Panc1 (cell line): ENCODE measurements at regions not wholly inside any gene's neighbourhood (a gene's known extent, or its start where the extent isn't known, plus 50 kb on each side); places are given as distances from the start of the nearest gene placed in this dataset.

Source experiments
- POLR2AphosphoS5 ChIP-seq: IDR thresholded peaks from 2 replicates; pipeline ENCODE4 v1.6.1; 2012; ENCODE audit warnings: mild to moderate bottlenecking, low read depth, low read length, moderate library complexity
- REST ChIP-seq, 2 experiments: IDR thresholded peaks; 2 replicates each; pipeline ENCODE4 v1.6.1; 2011 to 2012; ENCODE audit warnings: low read depth in 2 of 2, control low read depth in 1 of 2, low read length in 1 of 2, mild to moderate bottlenecking in 1 of 2, moderate library complexity in 1 of 2; ENCODE audit not compliant: insufficient read depth in 1 of 2
- SIN3A ChIP-seq: IDR thresholded peaks from 2 replicates; pipeline ENCODE4 v1.6.1; 2012; ENCODE audit warnings: low read depth, mild to moderate bottlenecking, low read length, moderate library complexity, borderline replicate concordance; ENCODE audit not compliant: insufficient read depth
- TF ChIP-seq, protein P1 (sequence below): fragments of 450-650 bp; IDR thresholded peaks from 2 replicates; pipeline ENCODE4 v1.5.1; 2017; ENCODE audit warnings: mild to moderate bottlenecking

DNA sequence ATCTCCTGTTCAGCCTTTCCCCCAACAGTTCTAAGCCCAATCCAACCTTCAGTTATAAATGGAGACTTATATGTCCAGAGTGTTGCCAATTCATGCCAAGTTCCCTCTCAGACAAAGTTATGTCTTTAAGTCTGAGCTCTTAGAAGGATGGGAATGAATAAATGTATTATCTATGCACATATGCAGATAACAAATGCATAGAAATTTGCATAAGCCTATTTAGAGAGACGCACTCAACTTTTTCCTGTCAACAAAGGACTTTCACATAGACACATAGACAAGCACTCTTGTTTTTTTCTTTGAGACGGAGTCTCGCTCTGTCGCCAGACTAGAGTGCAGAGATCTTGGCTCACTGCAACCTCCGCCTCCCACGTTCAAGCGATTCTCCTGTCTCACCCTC lies 95.1 kb downstream of the SOX9 start:
- TF ChIP-seq, protein P1, sequence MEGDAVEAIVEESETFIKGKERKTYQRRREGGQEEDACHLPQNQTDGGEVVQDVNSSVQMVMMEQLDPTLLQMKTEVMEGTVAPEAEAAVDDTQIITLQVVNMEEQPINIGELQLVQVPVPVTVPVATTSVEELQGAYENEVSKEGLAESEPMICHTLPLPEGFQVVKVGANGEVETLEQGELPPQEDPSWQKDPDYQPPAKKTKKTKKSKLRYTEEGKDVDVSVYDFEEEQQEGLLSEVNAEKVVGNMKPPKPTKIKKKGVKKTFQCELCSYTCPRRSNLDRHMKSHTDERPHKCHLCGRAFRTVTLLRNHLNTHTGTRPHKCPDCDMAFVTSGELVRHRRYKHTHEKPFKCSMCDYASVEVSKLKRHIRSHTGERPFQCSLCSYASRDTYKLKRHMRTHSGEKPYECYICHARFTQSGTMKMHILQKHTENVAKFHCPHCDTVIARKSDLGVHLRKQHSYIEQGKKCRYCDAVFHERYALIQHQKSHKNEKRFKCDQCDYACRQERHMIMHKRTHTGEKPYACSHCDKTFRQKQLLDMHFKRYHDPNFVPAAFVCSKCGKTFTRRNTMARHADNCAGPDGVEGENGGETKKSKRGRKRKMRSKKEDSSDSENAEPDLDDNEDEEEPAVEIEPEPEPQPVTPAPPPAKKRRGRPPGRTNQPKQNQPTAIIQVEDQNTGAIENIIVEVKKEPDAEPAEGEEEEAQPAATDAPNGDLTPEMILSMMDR, result no peak
- TF ChIP-seq POLR2AphosphoS5, result no peak
- no peak for TF ChIP-seq REST (IDR thresholded peaks at IDR 0.05; ENCODE audit: insufficient read depth in 1 of 2, low read depth in 2 of 2, low read length in 1 of 2)
- no peak for TF ChIP-seq SIN3A
